Hepatocyte (in vitro differentiated cells): ENCODE measurements at regions not wholly inside any gene's neighbourhood (a gene's known extent, or its start where the extent isn't known, plus 50 kb on each side); places are given as distances from the start of the nearest gene placed in this dataset.

Experiments
- DNase-seq: peaks from one replicate; pipeline ENCODE4 v3.0.0-alpha.2; 2016; ENCODE audit warnings: low spot score
- H2AFZ ChIP-seq: fragments of 200-600 bp; sonication (generic); 2 replicates; pipeline ENCODE4 v1.6.0; 2016; ENCODE audit warnings: antibody characterized with exemption, mild to moderate bottlenecking
- H3K27ac ChIP-seq: fragments of 200-600 bp; sonication (generic); 2 replicates; pipeline ENCODE4 v1.5.1; 2016; ENCODE audit warnings: mild to moderate bottlenecking
- H3K27me3 ChIP-seq: fragments of 200-600 bp; sonication (generic); 2 replicates; pipeline ENCODE4 v1.6.1; 2016
- H3K36me3 ChIP-seq: fragments of 200-600 bp; sonication (generic); replicated peaks from 2 replicates; pipeline ENCODE4 v1.5.1; 2016; ENCODE audit warnings: low read depth; ENCODE audit not compliant: insufficient read depth
- H3K4me1 ChIP-seq: fragments of 200-600 bp; sonication (generic); 2 replicates; pipeline ENCODE4 v1.5.1; 2016; ENCODE audit warnings: mild to moderate bottlenecking, moderate library complexity; ENCODE audit not compliant: insufficient read depth
- H3K4me2 ChIP-seq: fragments of 200-600 bp; sonication (generic); 2 replicates; pipeline ENCODE4 v1.6.0; 2016
- H3K4me3 ChIP-seq: fragments of 200-600 bp; sonication (generic); 2 replicates; pipeline ENCODE4 v1.5.1; 2016; ENCODE audit warnings: mild to moderate bottlenecking
- H3K79me2 ChIP-seq: fragments of 200-600 bp; sonication (generic); 2 replicates; pipeline ENCODE4 v1.6.0; 2017; ENCODE audit warnings: mild to moderate bottlenecking
- H3K9me2 ChIP-seq: fragments of 200-600 bp; sonication (generic); replicated peaks from 2 replicates; pipeline ENCODE4 v1.6.0; 2017; ENCODE audit warnings: mild to moderate bottlenecking; ENCODE audit not compliant: insufficient read depth
- H3K9me3 ChIP-seq: fragments of 200-600 bp; sonication (generic); 2 replicates; pipeline ENCODE4 v1.5.1; 2016; ENCODE audit warnings: low read depth, mild to moderate bottlenecking
- H4K20me1 ChIP-seq: fragments of 200-600 bp; sonication (generic); 2 replicates; pipeline ENCODE4 v1.6.0; 2016; ENCODE audit warnings: mild to moderate bottlenecking; ENCODE audit not compliant: insufficient read depth, poor library complexity, severe bottlenecking
- EZH2 ChIP-seq: fragments of 200-600 bp; sonication (generic); IDR thresholded peaks from 2 replicates; pipeline ENCODE4 v1.6.1; 2016; ENCODE audit warnings: antibody characterized with exemption, mild to moderate bottlenecking, borderline replicate concordance
- EZH2phosphoT487 ChIP-seq: fragments of 200-600 bp; sonication (generic); IDR thresholded peaks from one replicate; pipeline ENCODE4 v1.6.1; 2018; ENCODE audit warnings: antibody characterized with exemption, mild to moderate bottlenecking, low read depth, moderate library complexity; ENCODE audit not compliant: unreplicated experiment, severe bottlenecking
- WGBS: methylation state at CpG from one replicate; pipeline ENCODE4 v1.1.6; 2016; ENCODE audit warnings: low lambda C conversion rate; ENCODE audit errors: missing lambda C conversion rate; 5-methylcytosine and 5-hydroxymethylcytosine counted together
- TF ChIP-seq, protein P1 (sequence below): fragments of 200-600 bp; sonication (generic); IDR thresholded peaks from 2 replicates; pipeline ENCODE4 v1.5.1; 2016; ENCODE audit warnings: antibody characterized with exemption, mild to moderate bottlenecking; ENCODE audit not compliant: poor library complexity

DNA sequence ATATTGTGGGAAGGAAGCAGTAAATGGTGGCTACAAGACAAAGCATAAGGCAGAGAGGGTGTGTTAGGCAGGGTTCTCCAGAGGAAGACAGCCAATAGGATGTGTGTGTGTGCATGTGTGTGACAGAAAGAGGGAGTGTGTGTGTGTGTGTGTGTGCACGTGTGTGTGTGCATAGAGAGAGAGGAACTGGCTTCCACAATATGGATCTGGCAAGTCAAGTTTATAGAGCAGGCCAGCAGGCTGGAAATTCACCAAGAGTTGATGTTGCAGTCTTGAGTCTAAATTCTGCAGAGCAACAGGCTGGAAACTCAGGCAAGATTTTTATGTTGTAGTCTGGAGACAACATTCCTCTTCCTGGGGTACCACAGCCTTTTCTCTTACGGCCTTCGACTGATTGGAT is 374.0 kb downstream of the TNS3 start:
- Histone ChIP-seq H2AFZ (no peak overlapping the region), H3K27ac (no peak overlapping the region), H3K36me3 (no peaks in the 10 kb centered on the region), H3K9me3 (no peaks in the 10 kb centered on the region), H3K9me2 (no peaks in the 10 kb centered on the region), H3K27me3 (no peaks in the 10 kb centered on the region), H3K79me2 (no peaks in the 10 kb centered on the region), H4K20me1 (no peaks in the 10 kb centered on the region), H3K4me3 (no peak overlapping the region), H3K4me2 (no peak overlapping the region), H3K4me1 (peaks cover 4% of the 10 kb centered on the region)
- DNase-seq, result no peak
- TF ChIP-seq EZH2 (no peak), EZH2phosphoT487 (no peak)
- TF ChIP-seq, protein P1, sequence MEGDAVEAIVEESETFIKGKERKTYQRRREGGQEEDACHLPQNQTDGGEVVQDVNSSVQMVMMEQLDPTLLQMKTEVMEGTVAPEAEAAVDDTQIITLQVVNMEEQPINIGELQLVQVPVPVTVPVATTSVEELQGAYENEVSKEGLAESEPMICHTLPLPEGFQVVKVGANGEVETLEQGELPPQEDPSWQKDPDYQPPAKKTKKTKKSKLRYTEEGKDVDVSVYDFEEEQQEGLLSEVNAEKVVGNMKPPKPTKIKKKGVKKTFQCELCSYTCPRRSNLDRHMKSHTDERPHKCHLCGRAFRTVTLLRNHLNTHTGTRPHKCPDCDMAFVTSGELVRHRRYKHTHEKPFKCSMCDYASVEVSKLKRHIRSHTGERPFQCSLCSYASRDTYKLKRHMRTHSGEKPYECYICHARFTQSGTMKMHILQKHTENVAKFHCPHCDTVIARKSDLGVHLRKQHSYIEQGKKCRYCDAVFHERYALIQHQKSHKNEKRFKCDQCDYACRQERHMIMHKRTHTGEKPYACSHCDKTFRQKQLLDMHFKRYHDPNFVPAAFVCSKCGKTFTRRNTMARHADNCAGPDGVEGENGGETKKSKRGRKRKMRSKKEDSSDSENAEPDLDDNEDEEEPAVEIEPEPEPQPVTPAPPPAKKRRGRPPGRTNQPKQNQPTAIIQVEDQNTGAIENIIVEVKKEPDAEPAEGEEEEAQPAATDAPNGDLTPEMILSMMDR, result no peak
- WGBS, result 93% methylated on average over 3 of the region's 3 CpGs

DNA sequence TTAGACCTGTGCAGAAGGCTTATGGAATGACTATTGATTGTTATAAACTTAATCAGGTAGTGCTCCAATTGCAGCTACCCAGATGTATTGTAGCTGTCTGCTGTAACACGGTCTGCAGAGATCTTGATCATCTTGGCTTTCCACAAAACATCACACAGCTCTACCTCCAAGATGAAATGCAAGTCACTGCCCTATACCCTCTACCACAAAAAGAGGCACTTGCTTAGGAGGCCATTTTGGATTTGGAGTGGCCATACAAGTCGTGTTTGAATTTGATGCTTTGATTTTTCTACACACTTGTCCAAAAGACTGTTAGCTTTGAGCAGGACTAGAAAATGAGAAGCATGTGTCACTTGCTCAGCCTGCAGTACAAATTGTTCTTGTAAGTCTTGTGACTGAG is 377.2 kb downstream of the TNS3 start:
- H3K4me2 ChIP-seq, result no peak overlapping the region
- no peaks in the 10 kb centered on the region for H3K36me3 ChIP-seq
- H3K4me3 ChIP-seq, result no peak overlapping the region
- no peaks in the 10 kb centered on the region for H3K27me3 ChIP-seq
- H4K20me1 ChIP-seq, result no peaks in the 10 kb centered on the region
- 80% methylated on average over 2 of the region's 2 CpGs for WGBS
- TF ChIP-seq, protein P1, result no peak
- no peak for TF ChIP-seq EZH2phosphoT487
- TF ChIP-seq EZH2, result no peak
- H3K79me2 ChIP-seq, result no peaks in the 10 kb centered on the region
- DNase-seq, result no peak
- no peak overlapping the region for H2AFZ ChIP-seq
- H3K4me1 ChIP-seq, result no peaks in the 10 kb centered on the region
- H3K9me2 ChIP-seq, result no peaks in the 10 kb centered on the region
- no peaks in the 10 kb centered on the region for H3K9me3 ChIP-seq
- H3K27ac ChIP-seq, result no peak overlapping the region

DNA sequence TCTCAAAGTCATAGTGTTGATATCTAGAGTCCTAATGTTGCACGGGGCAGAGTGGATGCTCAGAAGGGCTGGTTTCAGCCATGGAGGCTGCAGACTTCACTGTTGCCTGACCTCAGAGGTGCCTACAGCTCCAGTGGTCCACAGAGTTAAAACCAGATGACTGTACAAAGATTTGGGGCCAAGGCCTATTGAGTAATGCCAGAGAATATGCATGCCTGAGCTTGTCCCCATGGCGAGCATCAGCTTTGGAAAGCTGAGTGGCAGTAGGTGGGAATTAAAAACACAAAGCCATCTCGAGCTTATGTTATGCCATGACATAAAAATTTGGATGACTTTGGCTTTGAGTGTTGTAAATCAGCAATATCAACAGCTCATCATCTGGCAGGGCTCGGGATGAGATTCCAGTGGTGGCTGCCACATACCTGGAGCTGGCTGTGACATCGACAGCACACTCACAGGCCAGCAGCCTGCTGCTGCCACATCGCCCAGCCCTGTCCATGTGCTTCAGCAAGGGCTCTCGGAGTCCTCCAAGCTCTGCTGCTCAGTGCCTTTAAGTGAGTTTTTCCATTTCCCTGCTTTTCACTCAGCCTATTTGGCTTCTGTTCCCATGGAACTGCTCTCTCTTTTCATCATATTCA is 379.6 kb downstream of the TNS3 start:
- H2AFZ ChIP-seq, result no peak overlapping the region
- H3K9me3 ChIP-seq, result no peaks in the 10 kb centered on the region
- H3K4me3 ChIP-seq, result no peak overlapping the region
- H3K4me2 ChIP-seq, result no peak overlapping the region
- no peaks in the 10 kb centered on the region for H3K36me3 ChIP-seq
- no peak overlapping the region for H3K27ac ChIP-seq
- no peaks in the 10 kb centered on the region for H4K20me1 ChIP-seq
- H3K4me1 ChIP-seq, result no peaks in the 10 kb centered on the region
- H3K27me3 ChIP-seq, result no peaks in the 10 kb centered on the region
- 89% methylated on average over 7 of the region's 7 CpGs for WGBS
- H3K79me2 ChIP-seq, result no peaks in the 10 kb centered on the region
- H3K9me2 ChIP-seq, result no peaks in the 10 kb centered on the region
- no peak for TF ChIP-seq EZH2
- no peak for TF ChIP-seq EZH2phosphoT487
- TF ChIP-seq, protein P1, result no peak
- DNase-seq, result no peak

DNA sequence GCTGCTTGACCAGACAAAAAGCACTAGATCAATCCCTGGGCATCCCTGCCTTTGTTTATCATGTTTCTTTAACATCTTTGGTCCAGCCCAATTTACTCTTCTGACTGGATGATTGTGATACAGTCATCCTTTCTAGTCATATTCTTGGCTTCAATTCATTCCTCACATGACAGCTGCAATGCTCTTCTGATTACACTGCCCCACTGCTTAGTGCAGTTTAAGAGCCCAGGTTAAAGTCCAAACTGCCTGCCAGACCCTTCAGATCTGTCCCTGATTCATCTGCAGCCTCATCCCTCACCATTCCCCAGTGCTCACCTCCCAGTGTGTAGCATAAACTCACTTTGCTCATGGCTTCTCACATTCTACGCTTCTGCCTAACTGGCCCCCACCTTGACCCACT is 383.8 kb downstream of the TNS3 start:
- H2AFZ ChIP-seq, result no peak overlapping the region
- no peak overlapping the region for H3K4me2 ChIP-seq
- no peak overlapping the region for H3K4me3 ChIP-seq
- H3K79me2 ChIP-seq, result no peaks in the 10 kb centered on the region
- peaks cover 3% of the 10 kb centered on the region for H3K4me1 ChIP-seq
- no peaks in the 10 kb centered on the region for H3K9me2 ChIP-seq
- 89% methylated on average over 1 of the region's 1 CpG for WGBS
- H3K9me3 ChIP-seq, result no peaks in the 10 kb centered on the region
- H3K36me3 ChIP-seq, result no peaks in the 10 kb centered on the region
- TF ChIP-seq, protein P1, result no peak
- TF ChIP-seq EZH2phosphoT487 (no peak), EZH2 (no peak)
- no peak overlapping the region for H3K27ac ChIP-seq
- no peaks in the 10 kb centered on the region for H3K27me3 ChIP-seq
- no peaks in the 10 kb centered on the region for H4K20me1 ChIP-seq
- peak; percentile 38 for DNase-seq
